ENCODE measurements at regions not wholly inside any gene's neighbourhood (a gene's known extent, or its start where the extent isn't known, plus 50 kb on each side); places are given as distances from the start of the nearest gene placed in this dataset.

- no peak for ATAC-seq
- Mint-ChIP-seq H3K4me1 (no peaks in the 10 kb centered on the region), H3K27me3 (no peaks in the 10 kb centered on the region), H3K4me3 (no peak overlapping the region), H3K9me3 (peaks cover 2% of the 10 kb centered on the region), H3K36me3 (no peaks in the 10 kb centered on the region), H3K27ac (no peak overlapping the region)
Observed at GRCh38 chr13:106143930-106144709, 391.3 kb downstream of the EFNB2 start.

- Mint-ChIP-seq H3K36me3 (no peaks in the 10 kb centered on the region), H3K9me3 (peaks cover 2% of the 10 kb centered on the region), H3K4me1 (no peaks in the 10 kb centered on the region), H3K27ac (no peak overlapping the region), H3K27me3 (no peaks in the 10 kb centered on the region), H3K4me3 (no peak overlapping the region)
- no peak for ATAC-seq
Observed at GRCh38 chr13:106143392-106143791, 392.1 kb downstream of the EFNB2 start.

- Mint-ChIP-seq H3K36me3 (no peaks in the 10 kb centered on the region), H3K9me3 (peaks cover 2% of the 10 kb centered on the region), H3K27ac (no peak overlapping the region), H3K4me3 (no peak overlapping the region), H3K27me3 (no peaks in the 10 kb centered on the region), H3K4me1 (no peaks in the 10 kb centered on the region)
- no peak for ATAC-seq
Observed at GRCh38 chr13:106140476-106140875, 395.0 kb downstream of the EFNB2 start.

- Mint-ChIP-seq H3K4me3 (no peak overlapping the region), H3K27ac (no peak overlapping the region), H3K9me3 (peaks cover 2% of the 10 kb centered on the region), H3K27me3 (no peaks in the 10 kb centered on the region), H3K36me3 (no peaks in the 10 kb centered on the region), H3K4me1 (no peaks in the 10 kb centered on the region)
- ATAC-seq, result no peak
Observed at GRCh38 chr13:106139942-106140341, 395.5 kb downstream of the EFNB2 start.

- Mint-ChIP-seq H3K4me1 (no peaks in the 10 kb centered on the region), H3K4me3 (no peak overlapping the region), H3K27me3 (no peaks in the 10 kb centered on the region), H3K27ac (no peak overlapping the region), H3K9me3 (peaks cover 2% of the 10 kb centered on the region), H3K36me3 (no peaks in the 10 kb centered on the region)
- ATAC-seq, result no peak
Observed at GRCh38 chr13:106139377-106139776, 396.1 kb downstream of the EFNB2 start.

- Mint-ChIP-seq H3K4me3 (no peak overlapping the region), H3K36me3 (no peaks in the 10 kb centered on the region), H3K27me3 (no peaks in the 10 kb centered on the region), H3K4me1 (no peaks in the 10 kb centered on the region), H3K9me3 (peaks cover 7% of the 10 kb centered on the region), H3K27ac (no peak overlapping the region)
- ATAC-seq, result no peak
Observed at GRCh38 chr13:106138620-106139019, 396.8 kb downstream of the EFNB2 start.

DNA sequence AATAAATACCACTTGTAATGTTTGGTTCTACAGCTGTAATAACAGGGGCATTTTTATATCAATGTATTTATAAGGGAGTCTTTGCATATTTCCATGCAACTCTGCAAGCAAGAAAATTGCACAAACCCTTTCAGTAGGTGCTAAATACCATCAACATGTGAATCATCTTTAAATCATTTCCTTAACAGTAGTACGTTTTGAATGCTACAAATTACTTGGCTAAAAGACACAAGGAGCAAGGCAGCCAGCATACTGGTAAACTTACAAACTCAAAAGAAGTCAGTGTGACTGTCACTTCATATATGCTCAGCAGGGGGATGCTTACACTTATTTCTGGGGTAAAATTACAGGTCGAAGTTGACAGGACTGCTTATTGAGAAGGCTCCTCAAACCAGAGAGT is 402.4 kb downstream of the EFNB2 start:
- peaks cover 8% of the 10 kb centered on the region for H3K9me3 Mint-ChIP-seq
- H3K36me3 Mint-ChIP-seq, result no peaks in the 10 kb centered on the region
- H3K27me3 Mint-ChIP-seq, result no peaks in the 10 kb centered on the region
- ATAC-seq, result no peak
- no peak overlapping the region for H3K4me3 Mint-ChIP-seq
- no peaks in the 10 kb centered on the region for H3K4me1 Mint-ChIP-seq
- H3K27ac Mint-ChIP-seq, result no peak overlapping the region

DNA sequence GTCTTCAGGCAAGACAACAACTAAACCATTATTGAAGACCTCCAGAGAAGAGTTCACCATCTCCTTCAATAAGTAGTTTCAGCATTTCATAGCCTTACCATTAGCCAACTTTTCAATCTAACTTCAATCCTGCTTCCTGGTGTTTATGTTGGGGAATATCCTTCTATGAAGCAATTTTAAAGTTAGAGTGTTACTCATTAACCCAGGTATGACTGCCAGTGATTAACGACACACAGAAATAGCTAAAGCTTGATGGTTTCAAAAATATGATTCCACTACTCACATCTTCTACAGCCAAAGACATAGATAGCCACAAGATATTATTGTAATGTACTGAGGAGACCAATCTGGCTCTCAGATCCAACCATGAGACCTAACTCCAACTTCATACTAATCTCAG is 403.2 kb downstream of the EFNB2 start:
- Mint-ChIP-seq H3K36me3 (no peaks in the 10 kb centered on the region), H3K27me3 (no peaks in the 10 kb centered on the region), H3K4me3 (no peak overlapping the region), H3K4me1 (no peaks in the 10 kb centered on the region), H3K9me3 (peaks cover 8% of the 10 kb centered on the region), H3K27ac (no peak overlapping the region)
- no peak for ATAC-seq

DNA sequence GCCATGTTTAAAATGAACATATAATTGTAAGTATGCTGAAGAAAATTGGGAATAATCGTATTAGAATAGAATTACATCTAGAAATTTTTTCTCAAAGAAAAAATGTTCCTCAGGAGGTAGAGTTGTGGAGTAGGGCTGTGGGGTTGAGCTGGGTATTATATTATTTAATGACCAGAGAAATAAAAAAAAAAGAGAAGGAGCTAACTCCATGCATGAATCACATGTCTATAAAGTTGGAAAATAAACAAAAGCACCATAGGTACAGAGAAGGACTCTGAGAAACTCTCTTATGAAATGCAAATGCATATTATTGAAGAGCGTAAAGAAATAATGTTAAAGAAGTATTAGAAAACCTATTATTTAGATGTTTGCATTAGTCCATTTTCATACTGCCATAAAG is 405.5 kb downstream of the EFNB2 start:
- Mint-ChIP-seq H3K4me3 (no peak overlapping the region), H3K36me3 (no peaks in the 10 kb centered on the region), H3K27me3 (no peaks in the 10 kb centered on the region), H3K27ac (no peak overlapping the region), H3K4me1 (no peaks in the 10 kb centered on the region), H3K9me3 (peaks cover 8% of the 10 kb centered on the region)
- ATAC-seq, result no peak

DNA sequence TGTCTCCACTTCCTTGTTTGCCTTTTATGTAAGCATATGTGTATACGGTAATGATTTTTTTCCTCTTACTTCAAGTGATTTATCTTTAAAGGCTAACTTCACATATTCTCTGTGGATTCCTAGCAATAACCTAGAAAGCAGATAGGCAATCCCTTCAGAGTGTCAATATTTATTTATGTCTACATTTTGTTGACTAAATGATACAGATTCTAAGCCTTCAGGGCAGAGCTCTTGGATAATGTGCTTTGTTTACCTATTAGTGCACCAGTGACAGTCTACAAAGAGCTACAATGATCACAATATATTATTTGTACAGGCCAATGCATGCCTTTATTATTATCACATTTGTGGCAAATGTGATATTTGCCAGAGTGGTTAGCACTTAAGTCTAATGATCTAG is 406.2 kb downstream of the EFNB2 start:
- no peak overlapping the region for H3K27ac Mint-ChIP-seq
- H3K9me3 Mint-ChIP-seq, result peaks cover 8% of the 10 kb centered on the region
- no peaks in the 10 kb centered on the region for H3K4me1 Mint-ChIP-seq
- H3K36me3 Mint-ChIP-seq, result no peaks in the 10 kb centered on the region
- H3K27me3 Mint-ChIP-seq, result no peaks in the 10 kb centered on the region
- no peak for ATAC-seq
- H3K4me3 Mint-ChIP-seq, result no peak overlapping the region

GRCh38 chr13:106122234-106122633 is 413.2 kb downstream of the EFNB2 start:
- no peaks in the 10 kb centered on the region for H3K36me3 Mint-ChIP-seq

GRCh38 chr13:106121173-106121754 is 414.2 kb downstream of the EFNB2 start:
- ATAC-seq, result no peak
- Mint-ChIP-seq H3K4me1 (no peaks in the 10 kb centered on the region), H3K27me3 (no peaks in the 10 kb centered on the region), H3K36me3 (no peaks in the 10 kb centered on the region), H3K4me3 (no peak overlapping the region), H3K27ac (no peak overlapping the region), H3K9me3 (peaks cover 6% of the 10 kb centered on the region)

More at GRCh38 chr13:106122234-106122633, 413.2 kb downstream of the EFNB2 start:
- ATAC-seq, result no peak
- H3K4me1 Mint-ChIP-seq, result no peaks in the 10 kb centered on the region
- no peaks in the 10 kb centered on the region for H3K27me3 Mint-ChIP-seq
- peaks cover 6% of the 10 kb centered on the region for H3K9me3 Mint-ChIP-seq
- no peak overlapping the region for H3K27ac Mint-ChIP-seq
- no peak overlapping the region for H3K4me3 Mint-ChIP-seq

GRCh38 chr13:106118996-106119395 is 416.5 kb downstream of the EFNB2 start:
- no peaks in the 10 kb centered on the region for H3K27me3 Mint-ChIP-seq
- ATAC-seq, result no peak
- peaks cover 6% of the 10 kb centered on the region for H3K9me3 Mint-ChIP-seq
- no peak overlapping the region for H3K4me3 Mint-ChIP-seq
- no peaks in the 10 kb centered on the region for H3K4me1 Mint-ChIP-seq
- no peaks in the 10 kb centered on the region for H3K36me3 Mint-ChIP-seq
- no peak overlapping the region for H3K27ac Mint-ChIP-seq

DNA sequence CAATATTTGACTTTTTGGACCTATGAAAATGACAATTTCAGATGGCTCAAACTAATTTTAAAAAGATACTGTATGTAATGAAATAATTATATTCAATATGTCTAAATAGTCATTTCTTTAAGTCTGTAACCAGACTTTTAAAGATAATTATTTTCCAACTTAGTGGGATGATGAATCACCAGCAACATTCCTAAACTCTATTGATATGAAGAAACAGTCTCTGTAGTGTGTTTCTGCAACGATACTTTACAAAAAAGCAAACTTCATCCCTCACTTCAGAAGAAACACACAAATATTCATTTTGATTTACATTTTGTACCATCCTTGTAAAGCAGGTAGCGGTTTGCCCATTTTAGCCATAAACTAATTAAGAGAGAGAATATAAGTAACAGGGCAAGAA is 417.4 kb downstream of the EFNB2 start:
- Mint-ChIP-seq H3K27ac (no peak overlapping the region), H3K36me3 (no peaks in the 10 kb centered on the region), H3K4me3 (no peak overlapping the region), H3K4me1 (no peaks in the 10 kb centered on the region), H3K27me3 (no peaks in the 10 kb centered on the region), H3K9me3 (peaks cover 6% of the 10 kb centered on the region)
- no peak for ATAC-seq

- Mint-ChIP-seq H3K4me3 (no peak overlapping the region), H3K9me3 (peaks cover 6% of the 10 kb centered on the region), H3K36me3 (no peaks in the 10 kb centered on the region), H3K27ac (no peak overlapping the region), H3K4me1 (no peaks in the 10 kb centered on the region), H3K27me3 (no peaks in the 10 kb centered on the region)
- no peak for ATAC-seq
Observed at GRCh38 chr13:106117640-106118039, 417.8 kb downstream of the EFNB2 start.

GRCh38 chr13:106117035-106117434 is 418.4 kb downstream of the EFNB2 start:
- peaks cover 6% of the 10 kb centered on the region for H3K9me3 Mint-ChIP-seq
- H3K36me3 Mint-ChIP-seq, result no peaks in the 10 kb centered on the region
- H3K4me3 Mint-ChIP-seq, result no peak overlapping the region
- H3K27me3 Mint-ChIP-seq, result no peaks in the 10 kb centered on the region
- ATAC-seq, result no peak
- no peaks in the 10 kb centered on the region for H3K4me1 Mint-ChIP-seq
- H3K27ac Mint-ChIP-seq, result no peak overlapping the region
